ENCODE measurements at regions not wholly inside any gene's neighbourhood (a gene's known extent, or its start where the extent isn't known, plus 50 kb on each side); places are given as distances from the start of the nearest gene placed in this dataset.
"Not testable (repeated sequence)": the region's sequence is repeated elsewhere in the genome, so short reads cannot be mapped to it uniquely, and the experiment has no call there.

- DNase-seq (ENCODE audit: low spot score) = no peak
Measured at GRCh38 chr7:47190462-47190861, 391.4 kb downstream of the TNS3 start.

- peak; percentile 56 for DNase-seq (ENCODE audit: low spot score)
Measured at GRCh38 chr7:47188653-47189315, 393.1 kb downstream of the TNS3 start.

GRCh38 chr7:47188136-47188535, 393.8 kb downstream of the TNS3 start:
- no peak for DNase-seq (ENCODE audit: low spot score)

- no peak for DNase-seq (ENCODE audit: low spot score)
Measured at GRCh38 chr7:47186316-47186715, 395.6 kb downstream of the TNS3 start.

- no peak for DNase-seq (ENCODE audit: low spot score)
Measured at GRCh38 chr7:47185839-47186238, 396.1 kb downstream of the TNS3 start.

GRCh38 chr7:47185170-47185569, 396.7 kb downstream of the TNS3 start:
- no peak for DNase-seq (ENCODE audit: low spot score)

GRCh38 chr7:47183862-47184590, 397.9 kb downstream of the TNS3 start:
- DNase-seq (ENCODE audit: low spot score) = no peak

GRCh38 chr7:47181746-47182361, 400.1 kb downstream of the TNS3 start:
- DNase-seq (ENCODE audit: low spot score) = no peak

- DNase-seq (ENCODE audit: low spot score) = no peak
Measured at GRCh38 chr7:47180516-47180826, 401.4 kb downstream of the TNS3 start.

GRCh38 chr7:47179812-47180515, 401.9 kb downstream of the TNS3 start:
- peak; percentile 83 for DNase-seq (ENCODE audit: low spot score)

GRCh38 chr7:47172602-47173539, 409.0 kb downstream of the TNS3 start:
- DNase-seq (ENCODE audit: low spot score) = not testable (repeated sequence)

- DNase-seq (ENCODE audit: low spot score) = no peak
Measured at GRCh38 chr7:47170516-47170915, 411.4 kb downstream of the TNS3 start.

- DNase-seq (ENCODE audit: low spot score) = peak; percentile 29
Measured at GRCh38 chr7:47154791-47155190, 427.1 kb downstream of the TNS3 start.

- no peak for DNase-seq (ENCODE audit: low spot score)
Measured at GRCh38 chr7:47153576-47153975, 428.3 kb downstream of the TNS3 start.

- DNase-seq (ENCODE audit: low spot score) = peak; percentile 53
Measured at GRCh38 chr7:47153058-47153457, 428.9 kb downstream of the TNS3 start.

- no peak for DNase-seq (ENCODE audit: low spot score)
Measured at GRCh38 chr7:47152307-47152706, 429.6 kb downstream of the TNS3 start.

- no peak for DNase-seq (ENCODE audit: low spot score)
Measured at GRCh38 chr7:47150497-47151260, 431.2 kb downstream of the TNS3 start.

GRCh38 chr7:47149971-47150370, 431.9 kb downstream of the TNS3 start:
- DNase-seq (ENCODE audit: low spot score) = no peak

- DNase-seq (ENCODE audit: low spot score) = no peak
Measured at GRCh38 chr7:47149208-47149839, 432.6 kb downstream of the TNS3 start.

- no peak for DNase-seq (ENCODE audit: low spot score)
Measured at GRCh38 chr7:47148536-47149207, 433.2 kb downstream of the TNS3 start.
